Ovary (tissue), 7 donors: ENCODE measurements at regions not wholly inside any gene's neighbourhood (a gene's known extent, or its start where the extent isn't known, plus 50 kb on each side); places are given as distances from the start of the nearest gene placed in this dataset.

Source experiments
- DNase-seq, 5 donors: peaks; one replicate each; pipeline ENCODE4 v3.0.0-alpha.2; 2019 to 2020
- H3K27ac ChIP-seq, 2 donors: fragments of 200-600 bp; one replicate each; pipeline versions ENCODE4 v1.5.1 to v1.8.0; 2019 to 2022
- H3K27me3 ChIP-seq: fragments of 200-600 bp; one replicate; pipeline ENCODE4 v1.8.0; 2022
- H3K36me3 ChIP-seq: fragments of 200-600 bp; sonication (generic); one replicate; pipeline ENCODE4 v1.5.1; 2019
- H3K4me1 ChIP-seq: one replicate; pipeline ENCODE4 v1.8.1; 2013; ENCODE audit warnings: mild to moderate bottlenecking, moderate library complexity; ENCODE audit not compliant: insufficient read depth
- H3K4me3 ChIP-seq: fragments of 200-600 bp; sonication (generic); one replicate; pipeline ENCODE4 v1.5.1; 2017
- H3K9me3 ChIP-seq, 2 donors: fragments of 200-600 bp in 1 of 2; sonication (generic) in 1 of 2; one replicate each; pipeline versions ENCODE4 v1.5.1 to v1.8.1; 2013 to 2019; ENCODE audit warnings: mild to moderate bottlenecking in 1 of 2, moderate library complexity in 1 of 2
- EP300 ChIP-seq: sonication (generic); formaldehyde crosslinking; IDR thresholded peaks from one replicate; pipeline ENCODE4 v1.6.1; 2017; ENCODE audit warnings: antibody characterized with exemption
- POLR2A ChIP-seq: fragments of 450-650 bp; IDR thresholded peaks from one replicate; pipeline ENCODE4 v1.6.1; 2017; ENCODE audit warnings: antibody characterized with exemption, mild to moderate bottlenecking, moderate library complexity
- WGBS, 3 donors: extraction: QIAGEN DNeasy Blood & Tissue Kit in 1 of 3; methylation state at CpG; one replicate each; pipeline versions ENCODE4 v1.1.5 to v1.1.7; 2013 to 2017; 5-methylcytosine and 5-hydroxymethylcytosine counted together
- intact Hi-C, 4 donors: fragments of 100-400 bp; cut with DNase I; formaldehyde crosslinking; loops; one replicate each; pipeline versions ENCODE4 v1.11.0 to v1.15.1; 2022 to 2023
- TF ChIP-seq, protein P1 (sequence below), 3 donors: fragments of 450-650 bp in 2 of 3; fragments of 200-600 bp in 1 of 3; IDR thresholded peaks; one replicate each; pipeline versions ENCODE4 v1.5.1 to v1.8.0; 2016 to 2022; ENCODE audit warnings: antibody characterized with exemption in 3 of 3, mild to moderate bottlenecking in 1 of 3
- donor health status: DM: no; HTN: no; CAD: no; lungs with moderate emphysema.
- donor health status: DM: no; HTN: no; CAD: no.
- donor health status: Bipolar disorder and iron deficiency.
- donor health status: DM: no; HTN: no; CAD: no.
- donor health status: DM: yes; HTN: yes; CAD: no.

DNA sequence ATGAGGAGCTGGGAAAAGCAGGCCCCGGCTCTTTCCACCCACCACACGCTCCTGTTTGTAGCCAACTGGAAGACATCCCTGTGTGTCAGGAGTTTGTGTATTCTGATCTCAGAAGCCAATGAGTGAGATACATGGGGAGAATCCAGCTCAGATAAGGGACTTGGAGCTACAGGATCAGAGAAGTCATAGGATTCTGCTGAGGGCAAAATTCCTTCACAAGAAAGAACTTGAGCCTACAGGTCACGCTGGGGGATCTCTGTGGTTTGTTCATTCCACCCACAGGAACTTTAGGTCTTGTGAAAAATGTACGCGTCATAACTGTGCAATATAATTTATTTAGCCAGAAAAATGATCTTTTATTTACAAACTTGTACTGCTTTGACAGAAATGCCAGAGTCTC, 80.1 kb upstream of the SMIM21 start:
- DNase-seq = no peak
- intact Hi-C loops = no loop called here
- TF ChIP-seq POLR2A (no peak), EP300 (no peak)
- TF ChIP-seq, protein P1, sequence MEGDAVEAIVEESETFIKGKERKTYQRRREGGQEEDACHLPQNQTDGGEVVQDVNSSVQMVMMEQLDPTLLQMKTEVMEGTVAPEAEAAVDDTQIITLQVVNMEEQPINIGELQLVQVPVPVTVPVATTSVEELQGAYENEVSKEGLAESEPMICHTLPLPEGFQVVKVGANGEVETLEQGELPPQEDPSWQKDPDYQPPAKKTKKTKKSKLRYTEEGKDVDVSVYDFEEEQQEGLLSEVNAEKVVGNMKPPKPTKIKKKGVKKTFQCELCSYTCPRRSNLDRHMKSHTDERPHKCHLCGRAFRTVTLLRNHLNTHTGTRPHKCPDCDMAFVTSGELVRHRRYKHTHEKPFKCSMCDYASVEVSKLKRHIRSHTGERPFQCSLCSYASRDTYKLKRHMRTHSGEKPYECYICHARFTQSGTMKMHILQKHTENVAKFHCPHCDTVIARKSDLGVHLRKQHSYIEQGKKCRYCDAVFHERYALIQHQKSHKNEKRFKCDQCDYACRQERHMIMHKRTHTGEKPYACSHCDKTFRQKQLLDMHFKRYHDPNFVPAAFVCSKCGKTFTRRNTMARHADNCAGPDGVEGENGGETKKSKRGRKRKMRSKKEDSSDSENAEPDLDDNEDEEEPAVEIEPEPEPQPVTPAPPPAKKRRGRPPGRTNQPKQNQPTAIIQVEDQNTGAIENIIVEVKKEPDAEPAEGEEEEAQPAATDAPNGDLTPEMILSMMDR (IDR thresholded peaks at IDR 0.05) = no peak
- no peak overlapping the region for H3K4me3 ChIP-seq
- no peaks in the 10 kb centered on the region for H3K4me1 ChIP-seq
- no peaks in the 10 kb centered on the region for H3K9me3 ChIP-seq
- H3K27ac ChIP-seq = no peak overlapping the region
- no peaks in the 10 kb centered on the region for H3K36me3 ChIP-seq
- WGBS, 3 donors = 57 to 68% (median 68%) methylated on average over 5 of the region's 5 CpGs
- no peaks in the 10 kb centered on the region for H3K27me3 ChIP-seq

DNA sequence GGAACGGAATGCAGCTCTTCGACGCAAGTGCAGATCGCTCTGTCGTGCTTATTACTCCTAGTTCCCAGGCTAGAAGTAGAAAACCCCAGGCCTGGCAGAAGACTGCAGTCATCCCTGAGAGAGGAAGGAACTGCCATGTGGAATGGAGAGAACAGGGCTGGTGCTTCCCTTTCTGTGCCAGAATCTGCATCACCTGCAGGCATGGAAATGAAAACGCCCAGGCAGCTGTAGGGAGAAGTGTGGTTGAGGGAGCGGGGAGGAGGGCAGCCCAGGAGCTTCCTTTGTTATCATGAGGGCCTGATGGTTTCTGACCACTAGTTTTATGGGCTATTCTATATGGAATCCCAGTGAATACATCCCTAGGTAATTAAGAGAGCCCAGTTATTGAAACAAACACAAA, 79.4 kb upstream of the SMIM21 start:
- Histone ChIP-seq H3K27ac (no peak overlapping the region), H3K9me3 (no peaks in the 10 kb centered on the region), H3K27me3 (no peaks in the 10 kb centered on the region), H3K4me3 (no peak overlapping the region), H3K4me1 (no peaks in the 10 kb centered on the region), H3K36me3 (no peaks in the 10 kb centered on the region)
- WGBS, 3 donors = 83 to 93% (median 86%) methylated on average over 7 of the region's 7 CpGs
- DNase-seq = no peak
- TF ChIP-seq EP300 = no peak
- no peak for TF ChIP-seq POLR2A
- TF ChIP-seq, protein P1 (IDR thresholded peaks at IDR 0.05) = no peak
- intact Hi-C loops = no loop called here

DNA sequence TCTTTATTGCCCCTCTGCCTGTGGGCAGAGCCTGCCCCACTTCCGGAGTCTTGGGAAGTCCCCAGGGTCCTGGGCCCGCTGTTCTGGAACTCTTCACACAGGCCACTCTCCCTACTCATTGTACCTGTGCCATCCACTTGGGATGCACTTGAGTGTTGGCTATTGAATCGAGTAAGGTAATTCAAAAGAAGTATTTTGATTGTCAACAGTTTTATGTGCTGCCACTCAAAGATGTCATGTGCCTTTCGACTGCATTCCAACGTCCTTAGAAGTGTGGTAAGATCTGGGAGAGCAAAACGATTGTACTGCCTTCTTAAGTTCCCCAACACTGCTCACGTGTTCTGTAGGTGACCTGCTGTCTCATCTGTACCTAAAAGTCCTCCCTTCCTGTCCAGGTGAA, 77.0 kb upstream of the SMIM21 start:
- TF ChIP-seq POLR2A (no peak), EP300 (no peak)
- TF ChIP-seq, protein P1 (IDR thresholded peaks at IDR 0.05) = no peak
- H3K27ac ChIP-seq = no peak overlapping the region
- H3K36me3 ChIP-seq = no peaks in the 10 kb centered on the region
- H3K4me1 ChIP-seq = no peaks in the 10 kb centered on the region
- DNase-seq = no peak
- no peaks in the 10 kb centered on the region for H3K9me3 ChIP-seq
- no peak overlapping the region for H3K4me3 ChIP-seq
- 82 to 85% (median 84%) methylated on average over 7 of the region's 7 CpGs for WGBS, 3 donors
- H3K27me3 ChIP-seq = no peaks in the 10 kb centered on the region
- intact Hi-C loops = no loop called here

DNA sequence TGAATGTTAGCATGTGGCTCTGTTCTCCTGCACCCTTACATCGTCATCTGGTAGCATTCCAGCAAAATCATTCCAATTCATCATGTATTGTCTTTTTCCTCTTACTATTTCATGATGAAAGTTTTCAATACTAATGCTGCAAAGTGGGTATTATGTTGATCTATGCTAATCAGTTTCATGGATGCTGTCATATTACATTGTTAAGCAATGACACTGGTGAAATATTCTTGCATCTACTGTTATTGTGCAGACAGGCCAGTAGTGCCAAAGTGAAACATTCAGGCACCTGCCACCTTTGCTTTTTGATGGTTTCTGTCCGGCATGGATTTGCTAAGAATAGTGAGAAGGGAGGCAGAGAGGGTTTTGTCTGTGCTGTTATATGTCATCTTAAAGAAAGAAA, 76.1 kb upstream of the SMIM21 start:
- H3K9me3 ChIP-seq = no peaks in the 10 kb centered on the region
- WGBS, 3 donors = 91 to 93% (median 91%) methylated on average over 2 of the region's 2 CpGs
- H3K4me3 ChIP-seq = no peak overlapping the region
- H3K4me1 ChIP-seq = no peaks in the 10 kb centered on the region
- intact Hi-C loops = no loop called here
- TF ChIP-seq, protein P1 (IDR thresholded peaks at IDR 0.05) = no peak
- TF ChIP-seq POLR2A (no peak), EP300 (no peak)
- H3K36me3 ChIP-seq = no peaks in the 10 kb centered on the region
- DNase-seq = no peak
- H3K27ac ChIP-seq = no peak overlapping the region
- H3K27me3 ChIP-seq = no peaks in the 10 kb centered on the region

DNA sequence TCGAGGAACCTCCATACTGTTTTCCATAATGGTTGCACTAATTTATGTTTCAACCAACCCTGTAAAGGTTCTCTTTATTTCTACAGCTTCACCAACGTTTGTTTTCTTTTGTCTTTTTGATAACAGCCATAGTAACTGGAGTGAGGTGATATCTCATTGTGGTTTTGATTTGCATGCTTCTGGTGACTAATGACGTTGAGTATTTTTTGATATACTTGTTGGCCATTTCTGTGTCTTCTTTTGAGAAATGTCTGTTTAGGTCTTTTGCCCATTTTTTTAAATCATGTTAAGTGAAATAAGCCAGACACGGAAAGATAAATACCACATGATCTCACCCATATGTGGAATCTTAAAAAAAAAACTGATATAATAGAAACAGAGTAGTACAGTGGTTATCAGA, 74.8 kb upstream of the SMIM21 start:
- intact Hi-C loops = no loop called here
- no peaks in the 10 kb centered on the region for H3K27me3 ChIP-seq
- 49 to 63% (median 58%) methylated on average over 4 of the region's 4 CpGs for WGBS, 3 donors

More for the DNA sequence above, 74.8 kb upstream of the SMIM21 start:
- H3K4me1 ChIP-seq = no peaks in the 10 kb centered on the region
- TF ChIP-seq EP300 (no peak), POLR2A (no peak)
- TF ChIP-seq, protein P1 (IDR thresholded peaks at IDR 0.05) = no peak
- no peak for DNase-seq
- no peaks in the 10 kb centered on the region for H3K36me3 ChIP-seq
- H3K27ac ChIP-seq = no peak overlapping the region
- H3K4me3 ChIP-seq = no peak overlapping the region
- no peaks in the 10 kb centered on the region for H3K9me3 ChIP-seq
